ENCODE measurements at regions not wholly inside any gene's neighbourhood (a gene's known extent, or its start where the extent isn't known, plus 50 kb on each side); places are given as distances from the start of the nearest gene placed in this dataset.

GRCh38 chr11:116294630-116295029 lies 478.2 kb downstream of the BUD13 start:
- no peak for DNase-seq (ENCODE audit: low read depth)

- DNase-seq (ENCODE audit: low read depth), result no peak
These were observed 484.9 kb downstream of the BUD13 start for GRCh38 chr11:116287866-116288265.

- DNase-seq (ENCODE audit: low read depth), result no peak
These were observed 487.8 kb downstream of the BUD13 start for GRCh38 chr11:116285026-116285425.

- no peak for DNase-seq (ENCODE audit: low read depth)
These were observed 489.5 kb downstream of the BUD13 start for GRCh38 chr11:116283300-116283699.

GRCh38 chr11:116282481-116282880 lies 490.3 kb downstream of the BUD13 start:
- no peak for DNase-seq (ENCODE audit: low read depth)

GRCh38 chr11:116281173-116282160 lies 491.3 kb downstream of the BUD13 start:
- DNase-seq (ENCODE audit: low read depth), result no peak

GRCh38 chr11:116279511-116279910 lies 493.3 kb downstream of the BUD13 start:
- no peak for DNase-seq (ENCODE audit: low read depth)

GRCh38 chr11:116278076-116278475 lies 494.7 kb downstream of the BUD13 start:
- no peak for DNase-seq (ENCODE audit: low read depth)

- DNase-seq (ENCODE audit: low read depth), result peak; percentile 47
These were observed 496.4 kb downstream of the BUD13 start for GRCh38 chr11:116276051-116277044.

- no peak for DNase-seq (ENCODE audit: low read depth)
These were observed 497.2 kb downstream of the BUD13 start for GRCh38 chr11:116275635-116276034.

- DNase-seq (ENCODE audit: low read depth), result no peak
These were observed 498.3 kb downstream of the BUD13 start for GRCh38 chr11:116274521-116274920.

GRCh38 chr11:116272181-116272789 lies 500.5 kb downstream of the BUD13 start:
- DNase-seq (ENCODE audit: low read depth), result no peak

GRCh38 chr11:116271479-116271878 lies 501.3 kb downstream of the BUD13 start:
- no peak for DNase-seq (ENCODE audit: low read depth)

GRCh38 chr11:116267146-116267545 lies 505.6 kb downstream of the BUD13 start:
- no peak for DNase-seq (ENCODE audit: low read depth)

- no peak for DNase-seq (ENCODE audit: low read depth)
These were observed 509.0 kb downstream of the BUD13 start for GRCh38 chr11:116263770-116264169.

GRCh38 chr11:116263019-116263418 lies 509.8 kb downstream of the BUD13 start:
- DNase-seq (ENCODE audit: low read depth), result no peak

- no peak for DNase-seq (ENCODE audit: low read depth)
These were observed 510.4 kb downstream of the BUD13 start for GRCh38 chr11:116262370-116262769.

GRCh38 chr11:116261606-116262005 lies 511.2 kb downstream of the BUD13 start:
- DNase-seq (ENCODE audit: low read depth), result no peak

- no peak for DNase-seq (ENCODE audit: low read depth)
These were observed 514.0 kb downstream of the BUD13 start for GRCh38 chr11:116258821-116259220.

GRCh38 chr11:116257883-116258282 lies 514.9 kb downstream of the BUD13 start:
- no peak for DNase-seq (ENCODE audit: low read depth)

- no peak for DNase-seq (ENCODE audit: low read depth)
These were observed 515.7 kb downstream of the BUD13 start for GRCh38 chr11:116257092-116257491.

- DNase-seq (ENCODE audit: low read depth), result no peak
These were observed 516.6 kb downstream of the BUD13 start for GRCh38 chr11:116256215-116256614.
